ENCODE measurements at regions not wholly inside any gene's neighbourhood (a gene's known extent, or its start where the extent isn't known, plus 50 kb on each side); places are given as distances from the start of the nearest gene placed in this dataset.

GRCh38 chr5:164052536-164053093 lies 547.2 kb downstream of the MAT2B start:
- Histone ChIP-seq H3K27ac (ENCODE audit: insufficient read depth, low read depth, low read length) (no peak overlapping the region), H3K9me1 (replicated peaks; ENCODE audit: control insufficient read depth, extremely low read depth, insufficient read depth, low read length) (no peaks in the 10 kb centered on the region), H4K20me1 (replicated peaks; ENCODE audit: control insufficient read depth, extremely low read depth, insufficient read depth, low read length) (no peaks in the 10 kb centered on the region), H3K36me3 (ENCODE audit: control insufficient read depth in 2 of 2, extremely low read depth in 1 of 2, insufficient read depth in 2 of 2, low read length in 2 of 2) (no peaks in the 10 kb centered on the region), H3K79me2 (ENCODE audit: control insufficient read depth, insufficient read depth, low read length) (no peaks in the 10 kb centered on the region), H3K4me3 (replicated peaks in 1 of 3; ENCODE audit: insufficient read depth in 1 of 3, low read depth in 1 of 3, low read length in 3 of 3) (no peak overlapping the region), H3K9ac (replicated peaks; ENCODE audit: extremely low read depth, insufficient read depth, low read length) (no peak overlapping the region), H2AFZ (ENCODE audit: low read depth, low read length) (no peak overlapping the region), H3K4me2 (ENCODE audit: insufficient read depth, low read length) (no peak overlapping the region), H3K4me1 (ENCODE audit: control insufficient read depth, extremely low read depth, insufficient read depth, low read length) (no peaks in the 10 kb centered on the region), H3K27me3 (ENCODE audit: control insufficient read depth in 2 of 2, insufficient read depth in 2 of 2, low read length in 2 of 2) (no peaks in the 10 kb centered on the region), H3K9me3 (replicated peaks; ENCODE audit: control insufficient read depth, insufficient read depth, low read length) (no peaks in the 10 kb centered on the region)
- peak; percentile 2 for DNase-seq (ENCODE audit: low read depth, low spot score)
- CTCF ChIA-PET: interaction anchor here (0.6 to 2.1 kb wide), 4 partner anchors 16 to 452 kb away, joined by 3 to 8 read pairs (median 4); no protein-coding TSS in a partner anchor
- no TSS peak for BruUV-seq (replicated peaks)
- dilution Hi-C loops (cut with MboI; ENCODE audit: extremely low pct_ligation_motif_present, low sequenced_read_pairs) (no loop called here), intact Hi-C loops (cut with micrococcal nuclease) (no loop called here)
- POLR2A ChIA-PET: no interaction called here
- TF ChIP-seq MYC (IDR thresholded peaks at IDR 0.05; ENCODE audit: low read depth, low read length) (no peak), POLR2AphosphoS5 (IDR thresholded peaks at IDR 0.05; ENCODE audit: insufficient read depth, low read depth, low read length) (no peak), FOS (IDR thresholded peaks at IDR 0.05; ENCODE audit: borderline replicate concordance, insufficient read depth, low read length) (no peak), MAX (IDR thresholded peaks at IDR 0.05; ENCODE audit: insufficient read depth, insufficient read length) (no peak)
- FAIRE-seq: peak; percentile 57

GRCh38 chr5:164053123-164053522 lies 547.7 kb downstream of the MAT2B start:
- no peaks in the 10 kb centered on the region for H3K9me1 ChIP-seq (replicated peaks; ENCODE audit: control insufficient read depth, extremely low read depth, insufficient read depth, low read length)
- peak; percentile 35 for TF ChIP-seq GATA2 (IDR thresholded peaks at IDR 0.05; ENCODE audit: insufficient read depth, insufficient read length, low read depth, low read length)
- TF ChIP-seq JUN (IDR thresholded peaks at IDR 0.05; ENCODE audit: borderline replicate concordance, insufficient read depth, insufficient read length, low read depth): no peak
- H2AFZ ChIP-seq (ENCODE audit: low read depth, low read length): no peak overlapping the region
- peak; percentile 61 for DNase-seq (ENCODE audit: low read depth, low spot score)
- no peaks in the 10 kb centered on the region for H3K79me2 ChIP-seq (ENCODE audit: control insufficient read depth, insufficient read depth, low read length)
- ChIA-PET POLR2A (no interaction called here), CTCF (interaction anchor here (1.4 to 2.1 kb wide), 3 partner anchors 40 to 451 kb away, joined by 4 to 8 read pairs (median 5); no protein-coding TSS in a partner anchor)
- H3K9ac ChIP-seq (replicated peaks; ENCODE audit: extremely low read depth, insufficient read depth, low read length): no peak overlapping the region
- H3K4me2 ChIP-seq (ENCODE audit: insufficient read depth, low read length): no peak overlapping the region
- BruUV-seq (replicated peaks): no TSS peak
- H3K27ac ChIP-seq (ENCODE audit: insufficient read depth, low read depth, low read length): no peak overlapping the region
- no peaks in the 10 kb centered on the region for H3K36me3 ChIP-seq (ENCODE audit: control insufficient read depth in 2 of 2, extremely low read depth in 1 of 2, insufficient read depth in 2 of 2, low read length in 2 of 2)
- no peak for FAIRE-seq
- H3K4me3 ChIP-seq (replicated peaks in 1 of 3; ENCODE audit: insufficient read depth in 1 of 3, low read depth in 1 of 3, low read length in 3 of 3): no peak overlapping the region
- no peaks in the 10 kb centered on the region for H3K4me1 ChIP-seq (ENCODE audit: control insufficient read depth, extremely low read depth, insufficient read depth, low read length)
- intact Hi-C loops (cut with micrococcal nuclease): no loop called here
- no peaks in the 10 kb centered on the region for H4K20me1 ChIP-seq (replicated peaks; ENCODE audit: control insufficient read depth, extremely low read depth, insufficient read depth, low read length)
- dilution Hi-C loops (cut with MboI; ENCODE audit: extremely low pct_ligation_motif_present, low sequenced_read_pairs): no loop called here
- H3K9me3 ChIP-seq (replicated peaks; ENCODE audit: control insufficient read depth, insufficient read depth, low read length): no peaks in the 10 kb centered on the region
- no peaks in the 10 kb centered on the region for H3K27me3 ChIP-seq (ENCODE audit: control insufficient read depth in 2 of 2, insufficient read depth in 2 of 2, low read length in 2 of 2)

Measured in endothelial cell of umbilical vein (primary cell).